Keratinocyte (primary cell): ENCODE measurements at regions not wholly inside any gene's neighbourhood (a gene's known extent, or its start where the extent isn't known, plus 50 kb on each side); places are given as distances from the start of the nearest gene placed in this dataset.

Source experiments
- DNase-seq: peaks from one replicate; pipeline ENCODE4 v3.0.0-alpha.2; 2011; ENCODE audit warnings: low read depth, missing footprints, low spot score
- FAIRE-seq: peaks from 2 replicates; lab custom pipeline; 2011; peaks lifted over from hg19 to GRCh38; lab: Jason Lieb, UNC
- H2AFZ ChIP-seq: 2 replicates; pipeline ENCODE4 v1.6.0; 2012; ENCODE audit warnings: low read length, control low read depth, inconsistent platforms; ENCODE audit not compliant: control insufficient read depth
- H3K27ac ChIP-seq: 2 replicates; pipeline ENCODE4 v1.5.1; 2011; ENCODE audit warnings: low read length; ENCODE audit not compliant: control insufficient read depth, insufficient read depth
- H3K27me3 ChIP-seq: 3 replicates; pipeline ENCODE4 v1.6.0; 2011; ENCODE audit warnings: low read length; ENCODE audit not compliant: control insufficient read depth, insufficient read depth; ENCODE audit errors: extremely low read depth
- H3K36me3 ChIP-seq, 2 experiments: 2 replicates in 1 of 2; 3 replicates in 1 of 2; pipeline ENCODE4 v1.5.1; 2011; ENCODE audit warnings: low read length in 2 of 2, mild to moderate bottlenecking in 1 of 2; ENCODE audit not compliant: control insufficient read depth in 2 of 2, insufficient read depth in 2 of 2; ENCODE audit errors: extremely low read depth in 1 of 2
- H3K4me1 ChIP-seq: 3 replicates; pipeline ENCODE4 v1.5.1; 2011; ENCODE audit warnings: low read length; ENCODE audit not compliant: control insufficient read depth, insufficient read depth; ENCODE audit errors: extremely low read depth
- H3K4me2 ChIP-seq: 3 replicates; pipeline ENCODE4 v1.6.0; 2011; ENCODE audit warnings: low read depth, low read length; ENCODE audit not compliant: control insufficient read depth, insufficient read depth; ENCODE audit errors: extremely low read depth
- H3K4me3 ChIP-seq, 3 experiments: fragments of 200-600 bp in 1 of 3; sonication (generic) in 1 of 3; 2 replicates in 2 of 3; 3 replicates in 1 of 3; pipeline ENCODE4 v1.5.1; 2011 to 2016; ENCODE audit warnings: low read length in 3 of 3, mild to moderate bottlenecking in 3 of 3, control low read depth in 2 of 3, inconsistent platforms in 1 of 3, low read depth in 1 of 3, mixed read lengths in 1 of 3, mixed run types in 1 of 3, moderate library complexity in 1 of 3; ENCODE audit not compliant: control insufficient read depth in 2 of 3, insufficient read depth in 2 of 3; ENCODE audit errors: extremely low read depth in 1 of 3
- H3K79me2 ChIP-seq: 2 replicates; pipeline ENCODE4 v1.6.0; 2012; ENCODE audit warnings: low read length; ENCODE audit not compliant: control insufficient read depth, insufficient read depth
- H3K9ac ChIP-seq: 3 replicates; pipeline ENCODE4 v1.6.0; 2011; ENCODE audit warnings: low read length; ENCODE audit not compliant: control insufficient read depth, insufficient read depth; ENCODE audit errors: extremely low read depth
- H3K9me1 ChIP-seq: 3 replicates; pipeline ENCODE4 v1.6.0; 2011; ENCODE audit warnings: low read length; ENCODE audit not compliant: control insufficient read depth, insufficient read depth; ENCODE audit errors: extremely low read depth
- H3K9me3 ChIP-seq: 2 replicates; pipeline ENCODE4 v1.5.1; 2012; ENCODE audit warnings: low read depth, low read length; ENCODE audit not compliant: control insufficient read depth
- H4K20me1 ChIP-seq: 3 replicates; pipeline ENCODE4 v1.6.0; 2011; ENCODE audit warnings: low read length; ENCODE audit not compliant: control insufficient read depth, insufficient read depth; ENCODE audit errors: extremely low read depth
- CTCF ChIP-seq, 3 experiments: IDR thresholded peaks in 1 of 3; conservative IDR thresholded peaks in 1 of 3; optimal IDR thresholded peaks in 1 of 3; 2 replicates in 2 of 3; 3 replicates in 1 of 3; pipeline versions ENCODE3 to v1.5.1; 2011; ENCODE audit warnings: low read length in 3 of 3, mild to moderate bottlenecking in 3 of 3, moderate library complexity in 2 of 3, control low read depth in 1 of 3, inconsistent platforms in 1 of 3; ENCODE audit not compliant: insufficient read depth in 2 of 3; ENCODE audit errors: extremely low read depth in 1 of 3
- EZH2 ChIP-seq: IDR thresholded peaks from one replicate; pipeline ENCODE4 v1.6.1; 2012; ENCODE audit warnings: inconsistent platforms, mild to moderate bottlenecking, low read length, moderate library complexity
- dilution Hi-C: fragments of 300-500 bp; cut with MboI; formaldehyde crosslinking; loops from one replicate; pipeline ENCODE4 v1.7.0; 2020; ENCODE audit warnings: low sequenced_read_pairs; ENCODE audit not compliant: extremely low pct_ligation_motif_present

DNA sequence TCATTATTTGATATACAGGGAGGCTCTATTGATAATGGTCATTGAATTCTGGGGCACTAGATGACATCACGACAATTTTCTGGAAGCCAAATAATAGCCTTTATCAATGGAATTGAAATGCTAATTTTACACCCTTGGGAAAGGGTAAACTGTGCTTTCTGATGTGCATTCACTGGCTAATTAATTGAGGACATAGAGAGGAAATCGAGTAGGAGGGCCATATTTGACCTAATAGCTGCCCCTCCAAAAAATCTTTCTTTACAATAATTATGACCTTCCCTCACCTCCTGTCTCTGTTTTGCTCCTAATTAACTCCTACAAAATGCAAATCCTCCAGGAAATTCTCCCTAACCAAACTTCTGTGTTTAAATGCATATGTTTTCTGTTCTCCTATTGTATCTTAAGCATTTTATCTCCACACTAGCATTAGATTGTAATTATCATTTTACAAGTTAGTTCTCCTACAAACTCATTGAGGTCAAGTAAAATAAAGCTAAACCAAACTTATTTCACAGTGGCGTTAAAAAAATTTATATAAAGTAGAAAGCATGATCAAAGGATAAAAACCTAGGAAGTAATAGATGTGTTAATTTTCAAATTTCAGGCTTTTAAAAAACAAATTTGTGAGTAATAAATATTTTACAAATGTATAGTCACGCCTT, 1414.0 kb upstream of the AGA start:
- no peak overlapping the region for H3K4me3 ChIP-seq
- H3K27me3 ChIP-seq, result no peaks in the 10 kb centered on the region
- H3K4me1 ChIP-seq, result no peaks in the 10 kb centered on the region
- dilution Hi-C loops, result no loop called here
- no peak overlapping the region for H3K27ac ChIP-seq
- no peaks in the 10 kb centered on the region for H3K36me3 ChIP-seq
- H3K9me1 ChIP-seq, result no peaks in the 10 kb centered on the region
- no peaks in the 10 kb centered on the region for H3K9me3 ChIP-seq
- H3K79me2 ChIP-seq, result no peaks in the 10 kb centered on the region
- FAIRE-seq, result no peak
- no peak for DNase-seq
- H3K9ac ChIP-seq, result no peak overlapping the region
- H4K20me1 ChIP-seq, result no peaks in the 10 kb centered on the region
- no peak overlapping the region for H3K4me2 ChIP-seq
- no peak overlapping the region for H2AFZ ChIP-seq
- TF ChIP-seq CTCF (optimal IDR thresholded peaks at IDR 0.05 in 1 of 3, IDR thresholded peaks at IDR 0.05 in 1 of 3, conservative IDR thresholded peaks at IDR 0.05 in 1 of 3; ENCODE audit: extremely low read depth in 1 of 3, insufficient read depth in 2 of 3, low read length in 3 of 3), result no peak
- no peak for TF ChIP-seq EZH2

DNA sequence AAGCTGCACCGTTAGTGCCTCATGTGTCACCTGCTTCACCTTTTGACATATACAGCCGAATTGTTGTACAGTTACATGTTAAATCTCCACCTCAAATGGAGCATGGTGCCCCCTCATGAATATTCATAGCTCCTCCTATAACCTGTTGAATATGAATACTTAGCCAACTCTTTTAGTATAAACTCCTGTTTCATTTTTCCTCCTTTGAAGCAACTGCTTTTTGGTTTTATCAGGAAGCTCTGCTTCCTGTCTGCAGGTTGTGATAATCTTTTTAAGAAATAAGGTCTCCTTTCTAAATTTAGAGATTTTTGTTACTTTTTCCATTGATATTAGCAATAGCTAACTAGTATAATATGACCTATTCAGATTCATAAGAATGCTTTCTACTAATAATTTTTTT, 1429.2 kb upstream of the AGA start:
- no peak for TF ChIP-seq EZH2
- TF ChIP-seq CTCF (optimal IDR thresholded peaks at IDR 0.05 in 1 of 3, IDR thresholded peaks at IDR 0.05 in 1 of 3, conservative IDR thresholded peaks at IDR 0.05 in 1 of 3; ENCODE audit: extremely low read depth in 1 of 3, insufficient read depth in 2 of 3, low read length in 3 of 3), result no peak
- FAIRE-seq, result no peak

More for the DNA sequence above, 1429.2 kb upstream of the AGA start:
- no peaks in the 10 kb centered on the region for H3K79me2 ChIP-seq
- no peaks in the 10 kb centered on the region for H3K36me3 ChIP-seq
- dilution Hi-C loops, result no loop called here
- H3K9ac ChIP-seq, result no peak overlapping the region
- H3K27ac ChIP-seq, result no peak overlapping the region
- no peaks in the 10 kb centered on the region for H3K27me3 ChIP-seq
- H4K20me1 ChIP-seq, result no peaks in the 10 kb centered on the region
- no peaks in the 10 kb centered on the region for H3K9me1 ChIP-seq
- no peaks in the 10 kb centered on the region for H3K4me1 ChIP-seq
- H3K9me3 ChIP-seq, result no peaks in the 10 kb centered on the region
- no peak overlapping the region for H3K4me2 ChIP-seq
- no peak overlapping the region for H3K4me3 ChIP-seq
- DNase-seq, result no peak
- H2AFZ ChIP-seq, result no peak overlapping the region
